ENCODE measurements at regions not wholly inside any gene's neighbourhood (a gene's known extent, or its start where the extent isn't known, plus 50 kb on each side); places are given as distances from the start of the nearest gene placed in this dataset.

DNA sequence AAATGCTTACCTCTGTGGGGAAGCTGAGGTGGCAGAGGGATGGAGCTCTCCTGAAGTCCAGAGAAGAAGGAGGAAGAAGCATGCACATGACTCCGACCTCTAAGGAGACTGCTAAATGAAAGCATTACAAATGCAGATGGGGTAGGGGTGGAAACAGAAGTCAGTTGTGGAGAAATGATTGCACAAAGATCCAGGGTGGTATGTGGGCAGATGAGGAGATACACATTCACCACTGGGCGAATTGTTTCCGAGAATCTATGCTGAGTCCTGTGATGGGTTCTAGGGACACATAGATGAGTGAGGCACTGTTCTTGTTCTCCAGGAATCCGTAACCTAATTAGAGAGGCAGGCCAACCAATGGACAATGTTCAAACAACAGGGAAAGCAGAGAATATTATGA lies 188.9 kb upstream of the ZBED5 start:
- no peak overlapping the region for H3K27ac ChIP-seq (ENCODE audit: low read depth in 1 of 2, low read length in 1 of 2)
- H3K4me3 ChIP-seq (ENCODE audit: low read length in 2 of 2): no peak overlapping the region
- no peaks in the 10 kb centered on the region for H3K36me3 ChIP-seq (ENCODE audit: control insufficient read depth in 2 of 2, insufficient read depth in 2 of 2, low read length in 1 of 2)
- DNase-seq (ENCODE audit: low read depth in 6 of 9, low spot score in 9 of 9): no peak
- no peaks in the 10 kb centered on the region for H3K27me3 ChIP-seq (ENCODE audit: control insufficient read depth in 2 of 2, insufficient read depth in 1 of 2, low read length in 1 of 2)
- H3K4me1 ChIP-seq (ENCODE audit: control insufficient read depth in 2 of 2, insufficient read depth in 2 of 2, low read length in 2 of 2): no peaks in the 10 kb centered on the region
- 96% methylated on average over 4 of the region's 4 CpGs for WGBS
- no peaks in the 10 kb centered on the region for H3K9me3 ChIP-seq (ENCODE audit: control insufficient read depth in 2 of 2, insufficient read depth in 1 of 2, low read length in 1 of 2)

DNA sequence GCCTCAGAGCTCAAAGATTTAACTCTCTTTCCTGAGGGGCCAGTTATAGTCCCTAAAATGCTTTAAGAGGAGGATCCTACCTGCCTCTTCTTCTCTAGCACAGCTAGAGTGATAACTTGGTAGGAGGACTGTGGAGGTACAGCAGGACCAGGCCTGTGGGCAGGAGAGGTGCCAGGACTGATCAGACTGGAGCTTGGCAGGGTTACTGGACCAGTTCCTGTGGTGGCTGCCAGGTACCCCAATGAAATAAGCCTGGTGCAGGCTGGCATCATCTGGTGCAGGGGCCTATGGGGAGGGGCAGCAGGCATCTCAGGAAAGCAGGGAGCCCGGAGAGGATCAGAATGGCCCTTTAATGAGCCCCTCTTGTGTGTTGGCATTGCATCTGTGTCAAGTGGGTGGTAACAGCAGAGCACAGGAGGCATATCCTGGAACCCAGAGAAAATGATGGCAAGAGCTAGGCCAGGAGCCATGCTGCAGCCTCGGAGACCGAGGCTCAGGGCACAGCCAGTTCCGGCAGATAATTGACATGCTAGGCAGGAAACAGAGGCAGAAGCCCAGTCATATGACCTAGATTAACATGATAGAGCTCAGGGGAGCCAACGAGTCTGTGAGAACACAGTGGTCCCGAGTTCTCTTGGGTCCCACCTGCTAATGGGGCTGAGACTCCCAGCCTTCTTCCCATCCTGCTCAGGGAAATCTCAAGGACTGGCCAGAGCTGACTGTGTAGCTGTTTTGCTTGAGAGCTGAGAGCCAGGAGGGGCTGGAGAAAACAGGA lies 187.5 kb upstream of the ZBED5 start:
- H3K27me3 ChIP-seq (ENCODE audit: control insufficient read depth in 2 of 2, insufficient read depth in 1 of 2, low read length in 1 of 2): no peaks in the 10 kb centered on the region
- H3K4me3 ChIP-seq (ENCODE audit: low read length in 2 of 2): no peak overlapping the region
- no peaks in the 10 kb centered on the region for H3K4me1 ChIP-seq (ENCODE audit: control insufficient read depth in 2 of 2, insufficient read depth in 2 of 2, low read length in 2 of 2)
- no peaks in the 10 kb centered on the region for H3K9me3 ChIP-seq (ENCODE audit: control insufficient read depth in 2 of 2, insufficient read depth in 1 of 2, low read length in 1 of 2)
- no peak for DNase-seq (ENCODE audit: low read depth in 6 of 9, low spot score in 9 of 9)
- WGBS: 96% methylated on average over 6 of the region's 6 CpGs
- no peak overlapping the region for H3K27ac ChIP-seq (ENCODE audit: low read depth in 1 of 2, low read length in 1 of 2)
- H3K36me3 ChIP-seq (ENCODE audit: control insufficient read depth in 2 of 2, insufficient read depth in 2 of 2, low read length in 1 of 2): no peaks in the 10 kb centered on the region

DNA sequence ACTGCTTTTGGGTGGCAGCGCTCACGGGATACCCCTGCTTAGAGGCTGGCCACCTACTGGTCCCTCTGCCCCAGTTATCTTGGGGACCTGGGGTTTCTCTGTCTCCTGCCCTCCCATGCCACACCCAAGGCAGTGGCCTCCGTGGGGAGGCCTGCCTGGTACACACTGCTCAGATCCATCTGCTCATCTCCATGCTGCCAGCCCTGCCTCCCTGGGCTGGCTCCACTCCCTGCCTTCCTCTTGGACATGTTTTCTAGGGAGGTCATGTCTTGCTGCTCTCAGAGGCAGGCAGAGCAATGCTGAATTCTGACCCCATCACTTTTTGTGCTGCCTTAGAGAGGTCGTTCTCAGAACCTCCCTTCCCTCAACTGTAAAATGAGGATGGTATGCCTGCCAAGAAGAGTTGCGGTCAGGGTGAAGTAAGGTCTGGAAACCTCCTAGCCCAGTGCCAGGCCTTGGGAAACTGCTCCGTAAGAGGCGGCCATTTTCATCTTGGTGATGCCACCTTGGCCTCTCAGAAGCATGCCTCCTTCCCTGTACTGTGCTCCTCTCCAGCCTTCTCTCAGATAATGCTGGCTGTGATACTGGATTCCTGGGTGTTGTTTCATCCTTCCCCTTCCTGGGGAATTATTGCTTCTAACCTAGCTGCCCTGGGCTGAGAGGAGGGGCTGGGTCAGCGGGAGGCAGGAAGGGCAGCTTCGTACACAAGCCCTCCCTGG lies 186.4 kb upstream of the ZBED5 start:
- no peak for DNase-seq (ENCODE audit: low read depth in 6 of 9, low spot score in 9 of 9)
- Histone ChIP-seq H3K36me3 (ENCODE audit: control insufficient read depth in 2 of 2, insufficient read depth in 2 of 2, low read length in 1 of 2) (no peaks in the 10 kb centered on the region), H3K4me3 (ENCODE audit: low read length in 2 of 2) (no peak overlapping the region), H3K9me3 (ENCODE audit: control insufficient read depth in 2 of 2, insufficient read depth in 1 of 2, low read length in 1 of 2) (no peaks in the 10 kb centered on the region), H3K27me3 (ENCODE audit: control insufficient read depth in 2 of 2, insufficient read depth in 1 of 2, low read length in 1 of 2) (no peaks in the 10 kb centered on the region), H3K27ac (ENCODE audit: low read depth in 1 of 2, low read length in 1 of 2) (no peak overlapping the region), H3K4me1 (ENCODE audit: control insufficient read depth in 2 of 2, insufficient read depth in 2 of 2, low read length in 2 of 2) (no peaks in the 10 kb centered on the region)
- WGBS: 92% methylated on average over 9 of the region's 9 CpGs

DNA sequence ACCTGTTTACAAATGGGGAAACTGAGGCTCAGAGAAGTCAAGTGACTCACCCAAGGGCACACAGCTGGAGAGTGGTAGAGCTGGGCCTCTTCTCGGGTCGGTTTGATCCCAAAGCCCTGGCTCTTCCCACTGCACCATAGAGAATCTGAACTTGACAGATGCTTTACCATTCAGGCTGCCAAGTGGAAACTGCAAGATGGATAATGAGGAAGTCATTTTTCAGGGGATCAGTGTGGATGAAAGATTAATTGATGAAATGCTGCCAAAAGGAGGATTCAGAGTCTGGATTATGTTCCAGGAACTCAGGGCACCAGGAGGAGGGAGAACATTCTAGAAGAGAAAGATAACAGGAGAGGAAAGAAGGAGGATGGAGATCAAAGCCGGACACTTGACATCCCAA lies 185.9 kb upstream of the ZBED5 start:
- H3K9me3 ChIP-seq (ENCODE audit: control insufficient read depth in 2 of 2, insufficient read depth in 1 of 2, low read length in 1 of 2): no peaks in the 10 kb centered on the region
- H3K4me3 ChIP-seq (ENCODE audit: low read length in 2 of 2): no peak overlapping the region
- no peak for DNase-seq (ENCODE audit: low read depth in 6 of 9, low spot score in 9 of 9)
- H3K4me1 ChIP-seq (ENCODE audit: control insufficient read depth in 2 of 2, insufficient read depth in 2 of 2, low read length in 2 of 2): no peaks in the 10 kb centered on the region
- no peaks in the 10 kb centered on the region for H3K27me3 ChIP-seq (ENCODE audit: control insufficient read depth in 2 of 2, insufficient read depth in 1 of 2, low read length in 1 of 2)
- H3K36me3 ChIP-seq (ENCODE audit: control insufficient read depth in 2 of 2, insufficient read depth in 2 of 2, low read length in 1 of 2): no peaks in the 10 kb centered on the region
- 97% methylated on average over 3 of the region's 3 CpGs for whole genome bisulfite sequencing
- no peak overlapping the region for H3K27ac ChIP-seq (ENCODE audit: low read depth in 1 of 2, low read length in 1 of 2)

DNA sequence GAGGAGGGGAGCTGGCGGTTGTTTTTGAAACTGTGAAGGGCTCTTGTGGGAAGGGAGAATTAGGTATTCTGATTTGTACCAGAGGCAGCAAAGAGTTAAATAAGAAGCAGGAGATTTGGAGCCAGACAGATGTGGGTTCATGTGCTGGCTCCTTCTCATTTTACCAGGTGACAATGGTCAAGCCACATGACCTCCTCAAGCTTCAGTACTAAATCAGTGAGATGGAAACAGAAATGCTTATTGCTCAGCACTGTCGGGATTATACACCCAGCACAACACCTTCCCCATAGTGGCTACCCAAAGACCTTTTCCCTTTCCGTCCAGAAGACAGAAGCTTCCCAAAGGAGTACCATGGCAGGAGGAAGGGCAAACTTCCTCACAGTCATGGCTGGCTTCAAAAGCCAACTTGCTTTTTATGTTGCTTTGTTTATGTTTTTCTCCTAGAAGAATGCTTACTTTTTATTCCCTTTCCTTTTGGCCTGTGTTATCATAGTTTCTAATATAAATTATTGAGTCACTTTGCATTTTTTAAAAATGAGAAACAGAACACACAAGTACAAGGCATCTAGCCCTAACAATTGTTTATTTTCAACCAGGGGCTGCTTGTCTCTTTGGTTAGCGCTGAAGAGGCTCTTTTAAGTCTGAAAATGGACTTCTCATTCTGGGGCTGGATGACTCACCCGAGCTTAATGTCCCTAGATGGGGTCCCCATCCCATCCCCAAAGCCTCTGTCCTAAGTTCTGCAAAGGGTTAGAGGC lies 181.5 kb upstream of the ZBED5 start:
- peaks cover 0 to 10% of the 10 kb centered on the region in 2 donors for H3K4me1 ChIP-seq (ENCODE audit: control insufficient read depth in 2 of 2, insufficient read depth in 2 of 2, low read length in 2 of 2)
- H3K36me3 ChIP-seq (ENCODE audit: control insufficient read depth in 2 of 2, insufficient read depth in 2 of 2, low read length in 1 of 2): no peaks in the 10 kb centered on the region
- no peak for DNase-seq (ENCODE audit: low read depth in 6 of 9, low spot score in 9 of 9)
- H3K27ac ChIP-seq (ENCODE audit: low read depth in 1 of 2, low read length in 1 of 2): no peak overlapping the region
- H3K9me3 ChIP-seq (ENCODE audit: control insufficient read depth in 2 of 2, insufficient read depth in 1 of 2, low read length in 1 of 2): no peaks in the 10 kb centered on the region
- H3K27me3 ChIP-seq (ENCODE audit: control insufficient read depth in 2 of 2, insufficient read depth in 1 of 2, low read length in 1 of 2): no peaks in the 10 kb centered on the region
- WGBS: 94% methylated on average over 5 of the region's 5 CpGs
- no peak overlapping the region for H3K4me3 ChIP-seq (ENCODE audit: low read length in 2 of 2)

DNA sequence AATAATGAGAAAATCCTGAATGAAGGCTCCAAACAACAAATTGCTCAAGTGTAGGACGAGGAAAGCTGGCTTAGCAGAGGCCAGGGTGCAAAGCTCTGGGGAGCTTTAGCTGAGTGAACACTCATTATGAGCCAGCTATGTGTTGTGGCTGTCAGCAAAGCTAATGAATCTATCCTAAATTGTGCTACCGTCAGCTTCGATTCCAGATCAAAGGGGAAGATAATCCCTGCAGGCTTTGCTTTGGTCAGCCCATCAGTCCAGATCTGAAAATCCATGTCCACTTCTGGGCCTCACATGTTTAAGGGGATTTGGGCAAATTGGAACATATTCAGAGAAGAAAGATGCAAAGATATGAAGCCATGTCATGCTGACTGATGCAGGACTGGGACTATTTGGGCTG lies 180.9 kb upstream of the ZBED5 start:
- peaks cover 0 to 10% of the 10 kb centered on the region in 2 donors for H3K4me1 ChIP-seq (ENCODE audit: control insufficient read depth in 2 of 2, insufficient read depth in 2 of 2, low read length in 2 of 2)
- no peaks in the 10 kb centered on the region for H3K27me3 ChIP-seq (ENCODE audit: control insufficient read depth in 2 of 2, insufficient read depth in 1 of 2, low read length in 1 of 2)
- WGBS: 95% methylated on average over 3 of the region's 3 CpGs
- H3K9me3 ChIP-seq (ENCODE audit: control insufficient read depth in 2 of 2, insufficient read depth in 1 of 2, low read length in 1 of 2): no peaks in the 10 kb centered on the region
- no peak for DNase-seq (ENCODE audit: low read depth in 6 of 9, low spot score in 9 of 9)
- H3K27ac ChIP-seq (ENCODE audit: low read depth in 1 of 2, low read length in 1 of 2): no peak overlapping the region
- no peak overlapping the region for H3K4me3 ChIP-seq (ENCODE audit: low read length in 2 of 2)
- H3K36me3 ChIP-seq (ENCODE audit: control insufficient read depth in 2 of 2, insufficient read depth in 2 of 2, low read length in 1 of 2): no peaks in the 10 kb centered on the region

DNA sequence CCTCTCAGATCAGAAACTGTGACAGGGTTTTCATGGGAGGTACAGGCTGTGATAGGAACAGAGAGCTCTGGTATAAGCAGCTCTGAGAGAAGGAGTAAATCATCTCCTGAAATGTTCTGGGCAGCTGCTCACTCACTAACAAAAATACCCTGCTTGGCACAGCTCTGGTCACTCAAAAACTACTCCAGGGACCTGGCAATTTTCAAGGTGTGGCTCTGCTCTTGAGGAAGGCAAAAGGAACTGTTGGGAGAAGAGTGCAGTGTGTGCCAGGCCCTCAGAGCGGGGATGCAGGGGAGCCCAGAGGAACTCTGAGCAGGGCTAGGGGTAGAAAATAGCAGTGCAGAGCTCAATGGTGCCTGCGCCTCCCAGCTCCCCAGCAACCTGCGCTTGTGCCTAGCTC lies 180.5 kb upstream of the ZBED5 start:
- Histone ChIP-seq H3K27ac (ENCODE audit: low read depth in 1 of 2, low read length in 1 of 2) (no peak overlapping the region), H3K9me3 (ENCODE audit: control insufficient read depth in 2 of 2, insufficient read depth in 1 of 2, low read length in 1 of 2) (no peaks in the 10 kb centered on the region), H3K27me3 (ENCODE audit: control insufficient read depth in 2 of 2, insufficient read depth in 1 of 2, low read length in 1 of 2) (no peaks in the 10 kb centered on the region), H3K4me1 (ENCODE audit: control insufficient read depth in 2 of 2, insufficient read depth in 2 of 2, low read length in 2 of 2) (peaks cover 0 to 10% of the 10 kb centered on the region in 2 donors), H3K36me3 (ENCODE audit: control insufficient read depth in 2 of 2, insufficient read depth in 2 of 2, low read length in 1 of 2) (no peaks in the 10 kb centered on the region), H3K4me3 (ENCODE audit: low read length in 2 of 2) (no peak overlapping the region)
- DNase-seq (ENCODE audit: low read depth in 6 of 9, low spot score in 9 of 9): no peak
- WGBS: 96% methylated on average over 3 of the region's 3 CpGs

DNA sequence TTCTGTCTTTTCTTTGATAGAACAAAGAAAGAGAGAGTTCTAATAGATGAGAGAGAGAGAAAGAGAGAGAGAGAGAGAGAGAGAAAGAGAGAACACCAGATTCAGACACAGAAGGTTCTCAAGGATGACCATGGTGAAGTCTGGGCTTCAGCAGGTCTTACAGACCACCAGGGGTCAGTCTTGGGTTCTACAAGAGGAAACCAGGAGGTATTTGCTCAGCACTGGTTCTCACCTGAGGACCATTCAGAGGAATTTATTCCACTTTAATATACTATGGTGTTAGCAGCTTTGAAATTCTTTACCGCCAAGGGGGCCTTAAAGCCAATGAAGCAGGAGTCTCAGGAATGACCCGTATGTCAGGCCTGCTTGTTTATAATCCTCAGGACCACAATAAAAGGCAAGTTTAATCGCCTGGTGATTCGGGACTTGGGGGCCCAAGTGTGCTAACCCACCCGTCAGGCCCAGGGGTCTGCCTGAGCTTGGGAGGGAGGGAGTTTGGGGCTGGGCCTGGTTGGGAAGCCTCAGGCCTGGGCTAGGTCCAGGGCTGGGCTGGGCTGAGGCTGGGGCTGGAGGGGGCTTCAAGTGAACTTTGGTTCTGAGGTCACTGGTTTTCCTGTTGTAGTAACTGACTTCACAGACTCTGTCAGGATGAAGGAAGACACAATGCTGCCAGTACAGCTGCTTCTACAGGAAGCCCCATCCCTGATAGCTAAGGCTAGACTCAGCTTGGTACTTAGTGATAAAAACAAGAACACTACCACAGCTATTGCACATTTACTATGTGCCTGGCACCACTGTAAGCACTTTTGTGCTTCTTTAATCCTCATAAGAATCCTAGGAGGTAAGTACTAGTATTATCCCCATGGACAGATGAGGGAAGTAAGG lies 179.2 kb upstream of the ZBED5 start:
- peaks cover 0 to 10% of the 10 kb centered on the region in 2 donors for H3K4me1 ChIP-seq (ENCODE audit: control insufficient read depth in 2 of 2, insufficient read depth in 2 of 2, low read length in 2 of 2)
- no peaks in the 10 kb centered on the region for H3K36me3 ChIP-seq (ENCODE audit: control insufficient read depth in 2 of 2, insufficient read depth in 2 of 2, low read length in 1 of 2)
- no peaks in the 10 kb centered on the region for H3K27me3 ChIP-seq (ENCODE audit: control insufficient read depth in 2 of 2, insufficient read depth in 1 of 2, low read length in 1 of 2)
- peak; percentile 19 to 77 (median 43) for DNase-seq (ENCODE audit: low read depth in 6 of 9, low spot score in 9 of 9)
- 72% methylated on average over 5 of the region's 5 CpGs for WGBS
- no peak overlapping the region for H3K27ac ChIP-seq (ENCODE audit: low read depth in 1 of 2, low read length in 1 of 2)
- no peaks in the 10 kb centered on the region for H3K9me3 ChIP-seq (ENCODE audit: control insufficient read depth in 2 of 2, insufficient read depth in 1 of 2, low read length in 1 of 2)
- H3K4me3 ChIP-seq (ENCODE audit: low read length in 2 of 2): no peak overlapping the region

Measured in thymus (tissue), 11 donors.